ENCODE measurements at regions not wholly inside any gene's neighbourhood (a gene's known extent, or its start where the extent isn't known, plus 50 kb on each side); places are given as distances from the start of the nearest gene placed in this dataset.

GRCh38 chr14:94884616-94885230 is 114.8 kb upstream of the GSC start:
- DNase-seq: no peak

- DNase-seq: no peak
These were observed 112.5 kb upstream of the GSC start for GRCh38 chr14:94882401-94882800.

GRCh38 chr14:94880876-94881275 is 111.0 kb upstream of the GSC start:
- no peak for DNase-seq

GRCh38 chr14:94880106-94880505 is 110.2 kb upstream of the GSC start:
- no peak for DNase-seq

GRCh38 chr14:94879537-94879936 is 109.6 kb upstream of the GSC start:
- no peak for DNase-seq

GRCh38 chr14:94876306-94876705 is 106.4 kb upstream of the GSC start:
- no peak for DNase-seq

- no peak for DNase-seq
These were observed 105.3 kb upstream of the GSC start for GRCh38 chr14:94875256-94875655.

GRCh38 chr14:94868772-94869072 is 98.8 kb upstream of the GSC start:
- no peak for DNase-seq

GRCh38 chr14:94867946-94868771 is 98.2 kb upstream of the GSC start:
- DNase-seq: no peak

GRCh38 chr14:94867209-94867608 is 97.3 kb upstream of the GSC start:
- DNase-seq: no peak

GRCh38 chr14:94864387-94865195 is 94.7 kb upstream of the GSC start:
- no peak for DNase-seq

- no peak for DNase-seq
These were observed 93.5 kb upstream of the GSC start for GRCh38 chr14:94863366-94863765.

- no peak for DNase-seq
These were observed 88.0 kb upstream of the GSC start for GRCh38 chr14:94857950-94858349.

GRCh38 chr14:94853920-94854319 is 84.0 kb upstream of the GSC start:
- DNase-seq: no peak

GRCh38 chr14:94850309-94851211 is 80.6 kb upstream of the GSC start:
- DNase-seq: no peak

GRCh38 chr14:94844593-94845152 is 74.8 kb upstream of the GSC start:
- DNase-seq: no peak

- DNase-seq: no peak
These were observed 70.6 kb upstream of the GSC start for GRCh38 chr14:94840467-94840866.

- no peak for DNase-seq
These were observed 69.4 kb upstream of the GSC start for GRCh38 chr14:94839348-94839747.

GRCh38 chr14:94836849-94837248 is 66.9 kb upstream of the GSC start:
- no peak for DNase-seq

GRCh38 chr14:94833633-94834032 is 63.7 kb upstream of the GSC start:
- DNase-seq: no peak

GRCh38 chr14:94831085-94831484 is 61.2 kb upstream of the GSC start:
- no peak for DNase-seq

- DNase-seq: no peak
These were observed 58.0 kb upstream of the GSC start for GRCh38 chr14:94827711-94828447.

All from DMS53 (cell line).